IMR-90 (cell line): ENCODE measurements at regions not wholly inside any gene's neighbourhood (a gene's known extent, or its start where the extent isn't known, plus 50 kb on each side); places are given as distances from the start of the nearest gene placed in this dataset.

Source experiments
- ATAC-seq: fragments of 200-7000 bp; cut with Tn5 transposase; 2 replicates; pipeline ENCODE4 v1.9.1; 2020; ENCODE audit warnings: low read depth, mild to moderate bottlenecking, moderate library complexity
- BruUV-seq: library from RNA; stranded (reverse); fragments of 400-500 nt; replicated peaks from 2 replicates; lab custom pipeline; 2021; lab: Mats Ljungman, UMichigan
- CTCF ChIA-PET: fragments of 300-600 bp; formaldehyde crosslinking; extraction: SDS; loops from one replicate; lab custom pipeline; 2021; ENCODE audit warnings: antibody characterized with exemption; lab: Yijun Ruan, JAX
- POLR2A ChIA-PET: fragments of 300-600 bp; sonication (Branson Sonifier 250); formaldehyde crosslinking; loops from one replicate; lab custom pipeline; 2022; ENCODE audit warnings: antibody characterized with exemption; ENCODE audit not compliant: unreplicated experiment; lab: Charles Lee
- DNase-seq: peaks from one replicate; pipeline ENCODE4 v3.0.0; 2013
- H2AFZ ChIP-seq: replicated peaks from 2 replicates; pipeline ENCODE3; 2013; ENCODE audit warnings: low read length, mild to moderate bottlenecking; ENCODE audit not compliant: poor library complexity
- H2AK5ac ChIP-seq: 2 replicates; pipeline ENCODE4 v1.6.1; 2013; ENCODE audit warnings: low read depth, low read length, inconsistent platforms
- H2AK9ac ChIP-seq: replicated peaks from 2 replicates; pipeline ENCODE3; 2013; ENCODE audit warnings: mild to moderate bottlenecking, low read depth, low read length, moderate library complexity; ENCODE audit not compliant: poor library complexity
- H2BK120ac ChIP-seq: 2 replicates; pipeline ENCODE4 v1.6.1; 2013; ENCODE audit warnings: low read depth, low read length, inconsistent platforms
- H2BK15ac ChIP-seq: 3 replicates; pipeline ENCODE4 v1.6.1; 2013; ENCODE audit warnings: low read depth, low read length, inconsistent platforms
- H2BK20ac ChIP-seq: 2 replicates; pipeline ENCODE4 v1.6.1; 2013; ENCODE audit warnings: low read depth, mild to moderate bottlenecking, inconsistent platforms, low read length, moderate library complexity
- H2BK5ac ChIP-seq: 2 replicates; pipeline ENCODE4 v1.6.1; 2013; ENCODE audit warnings: mild to moderate bottlenecking, low read depth, low read length, inconsistent platforms; ENCODE audit not compliant: poor library complexity, severe bottlenecking
- H3K14ac ChIP-seq: replicated peaks from 2 replicates; pipeline ENCODE4 v1.6.1; 2013; ENCODE audit warnings: low read depth, low read length, inconsistent platforms
- H3K18ac ChIP-seq: 2 replicates; pipeline ENCODE4 v1.6.1; 2013; ENCODE audit warnings: low read depth, low read length, control low read depth
- H3K23ac ChIP-seq: 2 replicates; pipeline ENCODE4 v1.6.1; 2013; ENCODE audit warnings: low read depth, low read length, inconsistent platforms
- H3K27ac ChIP-seq: 2 replicates; pipeline ENCODE4 v1.5.1; 2013; ENCODE audit warnings: mild to moderate bottlenecking, control low read depth, low read length; ENCODE audit not compliant: insufficient read depth
- H3K27me3 ChIP-seq: 2 replicates; pipeline ENCODE4 v1.6.1; 2013; ENCODE audit warnings: low read length; ENCODE audit not compliant: control insufficient read depth, insufficient read depth
- H3K36me3 ChIP-seq: 2 replicates; pipeline ENCODE4 v1.6.1; 2013; ENCODE audit warnings: low read length, mixed read lengths; ENCODE audit not compliant: control insufficient read depth, insufficient read depth
- H3K4ac ChIP-seq: 2 replicates; pipeline ENCODE4 v1.6.1; 2013; ENCODE audit warnings: low read depth, low read length, inconsistent platforms
- H3K4me1 ChIP-seq: 2 replicates; pipeline ENCODE4 v1.6.1; 2013; ENCODE audit warnings: low read length, mixed read lengths; ENCODE audit not compliant: control insufficient read depth, insufficient read depth
- H3K4me2 ChIP-seq: 2 replicates; pipeline ENCODE4 v1.6.1; 2013; ENCODE audit warnings: low read depth, mild to moderate bottlenecking, control low read depth, low read length, moderate library complexity
- H3K4me3 ChIP-seq: 2 replicates; pipeline ENCODE4 v1.5.1; 2013; ENCODE audit warnings: low read depth, mild to moderate bottlenecking, control low read depth, low read length, moderate library complexity; ENCODE audit not compliant: insufficient read depth
- H3K56ac ChIP-seq: 2 replicates; pipeline ENCODE4 v1.6.1; 2013; ENCODE audit warnings: low read length, inconsistent platforms; ENCODE audit not compliant: insufficient read depth; ENCODE audit errors: extremely low read depth
- H3K79me1 ChIP-seq, 2 experiments: 2 replicates each; pipeline ENCODE4 v1.6.1; 2013; ENCODE audit warnings: low read length in 2 of 2, inconsistent platforms in 1 of 2, low read depth in 1 of 2
- H3K9ac ChIP-seq: 2 replicates; pipeline ENCODE4 v1.6.1; 2013; ENCODE audit warnings: low read depth, low read length, control low read depth
- H3K9me1 ChIP-seq: 2 replicates; pipeline ENCODE4 v1.6.1; 2013; ENCODE audit warnings: low read length, inconsistent platforms; ENCODE audit not compliant: insufficient read depth
- H3K9me3 ChIP-seq: 2 replicates; pipeline ENCODE4 v1.6.1; 2013; ENCODE audit warnings: low read length; ENCODE audit not compliant: control insufficient read depth, insufficient read depth
- H4K20me1 ChIP-seq: 2 replicates; pipeline ENCODE4 v1.6.1; 2013; ENCODE audit warnings: low read length, inconsistent platforms; ENCODE audit not compliant: insufficient read depth
- H4K5ac ChIP-seq: 2 replicates; pipeline ENCODE4 v1.6.1; 2013; ENCODE audit warnings: mild to moderate bottlenecking, low read depth, low read length, control low read depth
- H4K8ac ChIP-seq, 2 experiments: 2 replicates each; pipeline ENCODE4 v1.6.1; 2013; ENCODE audit warnings: low read depth in 2 of 2, low read length in 2 of 2, control low read depth in 1 of 2, inconsistent platforms in 1 of 2
- H4K91ac ChIP-seq: 2 replicates; pipeline ENCODE4 v1.6.1; 2013; ENCODE audit warnings: low read depth, low read length, inconsistent platforms; ENCODE audit not compliant: insufficient read depth
- BHLHE40 ChIP-seq: fragments of 150-350 bp; IDR thresholded peaks from 2 replicates; pipeline ENCODE4 v1.6.1; 2016; ENCODE audit warnings: mild to moderate bottlenecking, low read depth, low read length
- CEBPB ChIP-seq: IDR thresholded peaks from 2 replicates; pipeline ENCODE4 v1.6.1; 2012; ENCODE audit warnings: low read depth, low read length, improper control_type of control experiment
- CHD1 ChIP-seq: IDR thresholded peaks from 2 replicates; pipeline ENCODE4 v1.6.1; 2012; ENCODE audit warnings: low read depth, low read length, improper control_type of control experiment
- FOS ChIP-seq: fragments of 150-350 bp; IDR thresholded peaks from 2 replicates; pipeline ENCODE4 v1.6.1; 2016; ENCODE audit warnings: low read depth, low read length
- MAFK ChIP-seq: IDR thresholded peaks from 2 replicates; pipeline ENCODE4 v1.6.1; 2012; ENCODE audit warnings: low read depth, low read length, improper control_type of control experiment
- MAZ ChIP-seq: IDR thresholded peaks from 2 replicates; pipeline ENCODE4 v1.6.1; 2012; ENCODE audit warnings: low read depth, mild to moderate bottlenecking, low read length, improper control_type of control experiment, moderate library complexity, borderline replicate concordance
- MXI1 ChIP-seq: IDR thresholded peaks from 2 replicates; pipeline ENCODE4 v1.6.1; 2012; ENCODE audit warnings: low read depth, mild to moderate bottlenecking, low read length, moderate library complexity, borderline replicate concordance
- NFE2L2 ChIP-seq: fragments of 150-350 bp; IDR thresholded peaks from 2 replicates; pipeline ENCODE4 v1.6.1; 2016; ENCODE audit warnings: low read depth, mild to moderate bottlenecking, low read length
- POLR2A ChIP-seq: IDR thresholded peaks from 2 replicates; pipeline ENCODE4 v1.6.1; 2012; ENCODE audit warnings: mild to moderate bottlenecking, low read depth, low read length
- RAD21 ChIP-seq: IDR thresholded peaks from 2 replicates; pipeline ENCODE4 v1.6.1; 2012; ENCODE audit warnings: low read length, improper control_type of control experiment
- RCOR1 ChIP-seq: IDR thresholded peaks from 2 replicates; pipeline ENCODE4 v1.6.1; 2012; ENCODE audit warnings: mild to moderate bottlenecking, low read length, improper control_type of control experiment; ENCODE audit not compliant: insufficient replicate concordance
- RFX5 ChIP-seq: IDR thresholded peaks from 2 replicates; pipeline ENCODE4 v1.8.0; 2012; ENCODE audit warnings: low read depth, mild to moderate bottlenecking, low read length, moderate library complexity
- SMC3 ChIP-seq: fragments of 150-350 bp; IDR thresholded peaks from 2 replicates; pipeline ENCODE4 v1.6.1; 2016; ENCODE audit warnings: low read depth, mild to moderate bottlenecking, antibody characterized with exemption, low read length, moderate library complexity
- WGBS, 2 experiments: methylation state at CpG; one replicate each; pipeline versions ENCODE4 v1.1.5 to v1.1.7; 2013; ENCODE audit warnings: missing lambda C conversion rate in 2 of 2; ENCODE audit not compliant: insufficient read length in 1 of 2; ENCODE audit errors: extremely low coverage in 2 of 2; 5-methylcytosine and 5-hydroxymethylcytosine counted together
- dilution Hi-C: fragments of 300-500 bp; cut with HindIII; formaldehyde crosslinking; loops from one replicate; pipeline ENCODE4 v1.14.3; 2018; ENCODE audit warnings: low sequenced_read_pairs; ENCODE audit not compliant: unreplicated experiment
- in situ Hi-C: fragments of 300-500 bp; cut with MboI; formaldehyde crosslinking; loops from 3 replicates; pipeline ENCODE4 v1.14.3; 2019; ENCODE audit warnings: low sequenced_read_pairs, inconsistent platforms, mixed read lengths
- intact Hi-C: fragments of 100-400 bp; cut with micrococcal nuclease; formaldehyde crosslinking; loops from 2 replicates; pipeline ENCODE4 v1.10.0; 2022
- TF ChIP-seq, protein P1 (sequence below): fragments of 150-350 bp; IDR thresholded peaks from 2 replicates; pipeline ENCODE4 v1.6.1; 2017; ENCODE audit warnings: mild to moderate bottlenecking, antibody characterized with exemption, low read length, low read depth
- TF ChIP-seq, protein P2 (sequence below): conservative IDR thresholded peaks from 2 replicates; pipeline ENCODE4 v1.5.1; 2012; ENCODE audit warnings: mild to moderate bottlenecking, low read depth, low read length, improper control_type of control experiment
- TF ChIP-seq, protein P3 (sequence below): fragments of 150-350 bp; IDR thresholded peaks from 2 replicates; pipeline ENCODE4 v1.6.1; 2016; ENCODE audit warnings: low read depth, mild to moderate bottlenecking, low read length, moderate library complexity, borderline replicate concordance

DNA sequence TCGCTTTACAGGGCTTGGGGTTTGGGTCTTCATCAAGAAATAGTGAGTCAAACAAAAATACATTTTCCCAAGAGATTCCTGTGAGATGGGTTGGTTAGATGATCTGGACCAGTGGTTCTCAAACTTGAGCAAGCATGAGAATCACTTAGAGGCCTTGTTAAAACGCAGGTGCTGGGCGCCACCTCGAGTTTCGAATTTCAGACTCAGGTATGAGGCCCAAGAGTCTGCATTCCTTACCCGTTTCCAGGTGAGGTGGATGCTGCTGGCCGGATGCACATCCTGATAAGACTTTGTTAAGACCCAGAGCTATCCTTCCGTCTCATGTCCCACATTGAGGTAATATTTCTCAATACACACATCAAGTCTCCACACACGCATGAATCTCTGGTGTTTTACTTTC, 707.8 kb upstream of the SALL3 start:
- H2AFZ ChIP-seq, result no peak overlapping the region
- H3K4me2 ChIP-seq, result no peak overlapping the region
- 43% methylated on average over 1 of the region's 9 CpGs; no CpG with 5 or more reads in 1 of the 2 experiments for WGBS, 2 experiments
- no peak for DNase-seq
- no peak overlapping the region for H2BK15ac ChIP-seq
- H3K27ac ChIP-seq, result no peak overlapping the region
- H2BK5ac ChIP-seq, result no peak overlapping the region
- H3K9me3 ChIP-seq, result peaks cover 15% of the 10 kb centered on the region
- H4K20me1 ChIP-seq, result no peaks in the 10 kb centered on the region
- TF ChIP-seq RFX5 (no peak), SMC3 (no peak), RCOR1 (no peak), POLR2A (no peak), CEBPB (no peak), MAZ (no peak), RAD21 (no peak), MXI1 (no peak), MAFK (no peak), BHLHE40 (no peak), CHD1 (no peak), NFE2L2 (no peak), FOS (no peak)
- TF ChIP-seq, protein P1, sequence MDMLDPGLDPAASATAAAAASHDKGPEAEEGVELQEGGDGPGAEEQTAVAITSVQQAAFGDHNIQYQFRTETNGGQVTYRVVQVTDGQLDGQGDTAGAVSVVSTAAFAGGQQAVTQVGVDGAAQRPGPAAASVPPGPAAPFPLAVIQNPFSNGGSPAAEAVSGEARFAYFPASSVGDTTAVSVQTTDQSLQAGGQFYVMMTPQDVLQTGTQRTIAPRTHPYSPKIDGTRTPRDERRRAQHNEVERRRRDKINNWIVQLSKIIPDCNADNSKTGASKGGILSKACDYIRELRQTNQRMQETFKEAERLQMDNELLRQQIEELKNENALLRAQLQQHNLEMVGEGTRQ, result no peak
- TF ChIP-seq, protein P2, sequence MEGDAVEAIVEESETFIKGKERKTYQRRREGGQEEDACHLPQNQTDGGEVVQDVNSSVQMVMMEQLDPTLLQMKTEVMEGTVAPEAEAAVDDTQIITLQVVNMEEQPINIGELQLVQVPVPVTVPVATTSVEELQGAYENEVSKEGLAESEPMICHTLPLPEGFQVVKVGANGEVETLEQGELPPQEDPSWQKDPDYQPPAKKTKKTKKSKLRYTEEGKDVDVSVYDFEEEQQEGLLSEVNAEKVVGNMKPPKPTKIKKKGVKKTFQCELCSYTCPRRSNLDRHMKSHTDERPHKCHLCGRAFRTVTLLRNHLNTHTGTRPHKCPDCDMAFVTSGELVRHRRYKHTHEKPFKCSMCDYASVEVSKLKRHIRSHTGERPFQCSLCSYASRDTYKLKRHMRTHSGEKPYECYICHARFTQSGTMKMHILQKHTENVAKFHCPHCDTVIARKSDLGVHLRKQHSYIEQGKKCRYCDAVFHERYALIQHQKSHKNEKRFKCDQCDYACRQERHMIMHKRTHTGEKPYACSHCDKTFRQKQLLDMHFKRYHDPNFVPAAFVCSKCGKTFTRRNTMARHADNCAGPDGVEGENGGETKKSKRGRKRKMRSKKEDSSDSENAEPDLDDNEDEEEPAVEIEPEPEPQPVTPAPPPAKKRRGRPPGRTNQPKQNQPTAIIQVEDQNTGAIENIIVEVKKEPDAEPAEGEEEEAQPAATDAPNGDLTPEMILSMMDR, result no peak
- TF ChIP-seq, protein P3, sequence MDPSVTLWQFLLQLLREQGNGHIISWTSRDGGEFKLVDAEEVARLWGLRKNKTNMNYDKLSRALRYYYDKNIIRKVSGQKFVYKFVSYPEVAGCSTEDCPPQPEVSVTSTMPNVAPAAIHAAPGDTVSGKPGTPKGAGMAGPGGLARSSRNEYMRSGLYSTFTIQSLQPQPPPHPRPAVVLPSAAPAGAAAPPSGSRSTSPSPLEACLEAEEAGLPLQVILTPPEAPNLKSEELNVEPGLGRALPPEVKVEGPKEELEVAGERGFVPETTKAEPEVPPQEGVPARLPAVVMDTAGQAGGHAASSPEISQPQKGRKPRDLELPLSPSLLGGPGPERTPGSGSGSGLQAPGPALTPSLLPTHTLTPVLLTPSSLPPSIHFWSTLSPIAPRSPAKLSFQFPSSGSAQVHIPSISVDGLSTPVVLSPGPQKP, result no peak
- in situ Hi-C loops, result no loop called here
- CTCF ChIA-PET, result no interaction called here
- H4K91ac ChIP-seq, result no peak overlapping the region
- intact Hi-C loops, result no loop called here
- H3K4me3 ChIP-seq, result no peak overlapping the region
- dilution Hi-C loops, result no loop called here
- H2AK5ac ChIP-seq, result no peak overlapping the region
- H3K36me3 ChIP-seq, result no peaks in the 10 kb centered on the region
- H3K56ac ChIP-seq, result no peak overlapping the region
- H3K9ac ChIP-seq, result no peak overlapping the region
- no peaks in the 10 kb centered on the region for H3K9me1 ChIP-seq
- no peak overlapping the region for H2BK120ac ChIP-seq
- H3K4me1 ChIP-seq, result no peaks in the 10 kb centered on the region
- H3K23ac ChIP-seq, result no peak overlapping the region
- no peak overlapping the region for H3K14ac ChIP-seq
- no peak for ATAC-seq
- H2BK20ac ChIP-seq, result no peak overlapping the region
- BruUV-seq, result no TSS peak
- POLR2A ChIA-PET, result no interaction called here
- no peak overlapping the region for H4K8ac ChIP-seq
- no peak overlapping the region for H4K5ac ChIP-seq
- H2AK9ac ChIP-seq, result no peak overlapping the region
- no peak overlapping the region for H3K4ac ChIP-seq
- no peak overlapping the region for H3K18ac ChIP-seq
- H3K27me3 ChIP-seq, result no peaks in the 10 kb centered on the region
- H3K79me1 ChIP-seq, result no peaks in the 10 kb centered on the region
